ENCODE measurements at regions not wholly inside any gene's neighbourhood (a gene's known extent, or its start where the extent isn't known, plus 50 kb on each side); places are given as distances from the start of the nearest gene placed in this dataset.

- H3K9me3 Mint-ChIP-seq: no peaks in the 10 kb centered on the region
- H3K36me3 Mint-ChIP-seq (ENCODE audit: low read depth): peaks cover 14% of the 10 kb centered on the region
- H3K4me3 Mint-ChIP-seq: no peak overlapping the region
- no peak overlapping the region for H3K27ac Mint-ChIP-seq (ENCODE audit: unreplicated experiment)
- TF ChIP-seq CTCF (conservative IDR thresholded peaks at IDR 0.05): no peak
- no peaks in the 10 kb centered on the region for H3K27me3 Mint-ChIP-seq (ENCODE audit: low read depth)
- no peak for DNase-seq (ENCODE audit: low read depth, low spot score)
- peaks cover 15% of the 10 kb centered on the region for H3K4me1 Mint-ChIP-seq
Observed at GRCh38 chr12:124481772-124482566, 85.4 kb downstream of the NCOR2 start.

- DNase-seq (ENCODE audit: low read depth, low spot score): no peak
- H3K9me3 Mint-ChIP-seq: no peaks in the 10 kb centered on the region
- TF ChIP-seq CTCF (conservative IDR thresholded peaks at IDR 0.05): no peak
- peaks cover 20% of the 10 kb centered on the region for H3K36me3 Mint-ChIP-seq (ENCODE audit: low read depth)
- H3K27ac Mint-ChIP-seq (ENCODE audit: unreplicated experiment): no peak overlapping the region
- H3K4me1 Mint-ChIP-seq: peaks cover 13% of the 10 kb centered on the region
- H3K27me3 Mint-ChIP-seq (ENCODE audit: low read depth): no peaks in the 10 kb centered on the region
- no peak overlapping the region for H3K4me3 Mint-ChIP-seq
Observed at GRCh38 chr12:124481257-124481750, 86.1 kb downstream of the NCOR2 start.

GRCh38 chr12:124480469-124481256 lies 86.7 kb downstream of the NCOR2 start:
- DNase-seq (ENCODE audit: low read depth, low spot score): no peak
- H3K4me3 Mint-ChIP-seq: no peak overlapping the region
- peaks cover 13% of the 10 kb centered on the region for H3K4me1 Mint-ChIP-seq
- TF ChIP-seq CTCF (conservative IDR thresholded peaks at IDR 0.05): no peak
- H3K9me3 Mint-ChIP-seq: no peaks in the 10 kb centered on the region
- H3K27me3 Mint-ChIP-seq (ENCODE audit: low read depth): no peaks in the 10 kb centered on the region
- H3K36me3 Mint-ChIP-seq (ENCODE audit: low read depth): peaks cover 22% of the 10 kb centered on the region
- H3K27ac Mint-ChIP-seq (ENCODE audit: unreplicated experiment): no peak overlapping the region

GRCh38 chr12:124479680-124480468 lies 87.5 kb downstream of the NCOR2 start:
- H3K27me3 Mint-ChIP-seq (ENCODE audit: low read depth): no peaks in the 10 kb centered on the region
- no peak overlapping the region for H3K27ac Mint-ChIP-seq (ENCODE audit: unreplicated experiment)
- DNase-seq (ENCODE audit: low read depth, low spot score): no peak
- TF ChIP-seq CTCF (conservative IDR thresholded peaks at IDR 0.05): no peak
- H3K9me3 Mint-ChIP-seq: no peaks in the 10 kb centered on the region
- H3K36me3 Mint-ChIP-seq (ENCODE audit: low read depth): peaks cover 26% of the 10 kb centered on the region
- H3K4me3 Mint-ChIP-seq: no peak overlapping the region
- H3K4me1 Mint-ChIP-seq: peaks cover 13% of the 10 kb centered on the region

GRCh38 chr12:124478985-124479645 lies 88.3 kb downstream of the NCOR2 start:
- no peak overlapping the region for H3K4me3 Mint-ChIP-seq
- H3K36me3 Mint-ChIP-seq (ENCODE audit: low read depth): peaks cover 30% of the 10 kb centered on the region
- H3K4me1 Mint-ChIP-seq: peaks cover 13% of the 10 kb centered on the region
- DNase-seq (ENCODE audit: low read depth, low spot score): no peak
- H3K27ac Mint-ChIP-seq (ENCODE audit: unreplicated experiment): peak overlapping the region; percentile 28
- H3K9me3 Mint-ChIP-seq: no peaks in the 10 kb centered on the region
- TF ChIP-seq CTCF (conservative IDR thresholded peaks at IDR 0.05): no peak
- no peaks in the 10 kb centered on the region for H3K27me3 Mint-ChIP-seq (ENCODE audit: low read depth)

All from neural crest cell (in vitro differentiated cells).